ENCODE measurements at regions not wholly inside any gene's neighbourhood (a gene's known extent, or its start where the extent isn't known, plus 50 kb on each side); places are given as distances from the start of the nearest gene placed in this dataset.
"Not testable (repeated sequence)": the region's sequence is repeated elsewhere in the genome, so short reads cannot be mapped to it uniquely, and the experiment has no call there.

- not testable (repeated sequence) for H3K4me1 ChIP-seq (ENCODE audit: insufficient read depth, low read length); H3K36me3 ChIP-seq (ENCODE audit: insufficient read depth, low read length); H3K4me3 ChIP-seq (ENCODE audit: low read length); H3K9me3 ChIP-seq (ENCODE audit: low read length); H2AFZ ChIP-seq (ENCODE audit: low read depth, low read length)
- peaks cover 57% of the 10 kb centered on the region for H3K27me3 ChIP-seq (ENCODE audit: insufficient read depth, low read length)
These were observed 158.2 kb downstream of the BRD1 start for GRCh38 chr22:49669427-49669968.

GRCh38 chr22:49668402-49668801 lies 159.3 kb downstream of the BRD1 start:
- H3K4me3 ChIP-seq (ENCODE audit: low read length) = no peak overlapping the region
- peaks cover 54% of the 10 kb centered on the region for H3K27me3 ChIP-seq (ENCODE audit: insufficient read depth, low read length)
- peaks cover 8% of the 10 kb centered on the region for H3K9me3 ChIP-seq (ENCODE audit: low read length)
- H2AFZ ChIP-seq (ENCODE audit: low read depth, low read length) = no peak overlapping the region
- H3K36me3 ChIP-seq (ENCODE audit: insufficient read depth, low read length) = no peaks in the 10 kb centered on the region
- peaks cover 3% of the 10 kb centered on the region for H3K4me1 ChIP-seq (ENCODE audit: insufficient read depth, low read length)

GRCh38 chr22:49667236-49667635 lies 160.4 kb downstream of the BRD1 start:
- Histone ChIP-seq H2AFZ (ENCODE audit: low read depth, low read length) (no peak overlapping the region), H3K4me3 (ENCODE audit: low read length) (no peak overlapping the region), H3K27me3 (ENCODE audit: insufficient read depth, low read length) (peaks cover 51% of the 10 kb centered on the region), H3K36me3 (ENCODE audit: insufficient read depth, low read length) (no peaks in the 10 kb centered on the region), H3K9me3 (ENCODE audit: low read length) (peaks cover 12% of the 10 kb centered on the region), H3K4me1 (ENCODE audit: insufficient read depth, low read length) (peaks cover 3% of the 10 kb centered on the region)

- Histone ChIP-seq H3K4me3 (ENCODE audit: low read length) (no peak overlapping the region), H2AFZ (ENCODE audit: low read depth, low read length) (no peak overlapping the region), H3K27me3 (ENCODE audit: insufficient read depth, low read length) (peaks cover 42% of the 10 kb centered on the region), H3K9me3 (ENCODE audit: low read length) (peaks cover 12% of the 10 kb centered on the region), H3K36me3 (ENCODE audit: insufficient read depth, low read length) (no peaks in the 10 kb centered on the region), H3K4me1 (ENCODE audit: insufficient read depth, low read length) (peaks cover 2% of the 10 kb centered on the region)
These were observed 161.4 kb downstream of the BRD1 start for GRCh38 chr22:49666146-49666809.

- Histone ChIP-seq H3K4me1 (ENCODE audit: insufficient read depth, low read length) (no peaks in the 10 kb centered on the region), H3K4me3 (ENCODE audit: low read length) (no peak overlapping the region), H2AFZ (ENCODE audit: low read depth, low read length) (no peak overlapping the region), H3K27me3 (ENCODE audit: insufficient read depth, low read length) (peaks cover 29% of the 10 kb centered on the region), H3K9me3 (ENCODE audit: low read length) (peaks cover 12% of the 10 kb centered on the region), H3K36me3 (ENCODE audit: insufficient read depth, low read length) (no peaks in the 10 kb centered on the region)
These were observed 162.8 kb downstream of the BRD1 start for GRCh38 chr22:49664891-49665290.

GRCh38 chr22:49664371-49664881 lies 163.2 kb downstream of the BRD1 start:
- Histone ChIP-seq H2AFZ (ENCODE audit: low read depth, low read length) (no peak overlapping the region), H3K9me3 (ENCODE audit: low read length) (peaks cover 12% of the 10 kb centered on the region), H3K4me1 (ENCODE audit: insufficient read depth, low read length) (no peaks in the 10 kb centered on the region), H3K27me3 (ENCODE audit: insufficient read depth, low read length) (peaks cover 25% of the 10 kb centered on the region), H3K4me3 (ENCODE audit: low read length) (no peak overlapping the region), H3K36me3 (ENCODE audit: insufficient read depth, low read length) (no peaks in the 10 kb centered on the region)

- Histone ChIP-seq H3K36me3 (ENCODE audit: insufficient read depth, low read length) (no peaks in the 10 kb centered on the region), H3K4me1 (ENCODE audit: insufficient read depth, low read length) (no peaks in the 10 kb centered on the region), H3K9me3 (ENCODE audit: low read length) (peaks cover 7% of the 10 kb centered on the region), H3K27me3 (ENCODE audit: insufficient read depth, low read length) (peaks cover 19% of the 10 kb centered on the region), H2AFZ (ENCODE audit: low read depth, low read length) (no peak overlapping the region), H3K4me3 (ENCODE audit: low read length) (no peak overlapping the region)
These were observed 163.8 kb downstream of the BRD1 start for GRCh38 chr22:49663823-49664222.

- H3K4me3 ChIP-seq (ENCODE audit: low read length) = no peak overlapping the region
- H3K27me3 ChIP-seq (ENCODE audit: insufficient read depth, low read length) = peaks cover 13% of the 10 kb centered on the region
- no peaks in the 10 kb centered on the region for H3K36me3 ChIP-seq (ENCODE audit: insufficient read depth, low read length)
- no peaks in the 10 kb centered on the region for H3K4me1 ChIP-seq (ENCODE audit: insufficient read depth, low read length)
- H3K9me3 ChIP-seq (ENCODE audit: low read length) = peaks cover 5% of the 10 kb centered on the region
- H2AFZ ChIP-seq (ENCODE audit: low read depth, low read length) = no peak overlapping the region
These were observed 164.4 kb downstream of the BRD1 start for GRCh38 chr22:49663311-49663711.

- peaks cover 4% of the 10 kb centered on the region for H3K9me3 ChIP-seq (ENCODE audit: low read length)
- no peak overlapping the region for H2AFZ ChIP-seq (ENCODE audit: low read depth, low read length)
- no peaks in the 10 kb centered on the region for H3K36me3 ChIP-seq (ENCODE audit: insufficient read depth, low read length)
- H3K4me1 ChIP-seq (ENCODE audit: insufficient read depth, low read length) = no peaks in the 10 kb centered on the region
- no peak overlapping the region for H3K4me3 ChIP-seq (ENCODE audit: low read length)
- peaks cover 11% of the 10 kb centered on the region for H3K27me3 ChIP-seq (ENCODE audit: insufficient read depth, low read length)
These were observed 165.0 kb downstream of the BRD1 start for GRCh38 chr22:49662681-49663080.

- Histone ChIP-seq H3K36me3 (ENCODE audit: insufficient read depth, low read length) (no peaks in the 10 kb centered on the region), H3K4me1 (ENCODE audit: insufficient read depth, low read length) (no peaks in the 10 kb centered on the region), H3K27me3 (ENCODE audit: insufficient read depth, low read length) (peaks cover 6% of the 10 kb centered on the region), H3K9me3 (ENCODE audit: low read length) (peaks cover 4% of the 10 kb centered on the region), H3K4me3 (ENCODE audit: low read length) (no peak overlapping the region), H2AFZ (ENCODE audit: low read depth, low read length) (no peak overlapping the region)
These were observed 166.6 kb downstream of the BRD1 start for GRCh38 chr22:49660794-49661781.

GRCh38 chr22:49660321-49660720 lies 167.4 kb downstream of the BRD1 start:
- Histone ChIP-seq H3K4me3 (ENCODE audit: low read length) (no peak overlapping the region), H3K27me3 (ENCODE audit: insufficient read depth, low read length) (peaks cover 4% of the 10 kb centered on the region), H3K36me3 (ENCODE audit: insufficient read depth, low read length) (no peaks in the 10 kb centered on the region), H3K9me3 (ENCODE audit: low read length) (peaks cover 4% of the 10 kb centered on the region), H3K4me1 (ENCODE audit: insufficient read depth, low read length) (no peaks in the 10 kb centered on the region), H2AFZ (ENCODE audit: low read depth, low read length) (no peak overlapping the region)

GRCh38 chr22:49659924-49660315 lies 167.8 kb downstream of the BRD1 start:
- Histone ChIP-seq H3K27me3 (ENCODE audit: insufficient read depth, low read length) (peaks cover 4% of the 10 kb centered on the region), H2AFZ (ENCODE audit: low read depth, low read length) (no peak overlapping the region), H3K4me3 (ENCODE audit: low read length) (no peak overlapping the region), H3K9me3 (ENCODE audit: low read length) (peaks cover 4% of the 10 kb centered on the region), H3K4me1 (ENCODE audit: insufficient read depth, low read length) (no peaks in the 10 kb centered on the region), H3K36me3 (ENCODE audit: insufficient read depth, low read length) (no peaks in the 10 kb centered on the region)

All from neuron (in vitro differentiated cells).